OCI-LY7 (cell line): ENCODE measurements at regions not wholly inside any gene's neighbourhood (a gene's known extent, or its start where the extent isn't known, plus 50 kb on each side); places are given as distances from the start of the nearest gene placed in this dataset.

ENCODE experiments used
- BruUV-seq: library from RNA; stranded (reverse); fragments of 400-500 nt; replicated peaks from 2 replicates; lab custom pipeline; 2021; lab: Mats Ljungman, UMichigan
- CTCF ChIA-PET: fragments of 300-600 bp; sonication (Branson Sonifier 250); formaldehyde crosslinking; loops from one replicate; lab custom pipeline; 2022; ENCODE audit warnings: antibody characterized with exemption; ENCODE audit not compliant: unreplicated experiment; lab: Charles Lee
- POLR2A ChIA-PET: fragments of 300-600 bp; sonication (Branson Sonifier 250); formaldehyde crosslinking; loops from one replicate; lab custom pipeline; 2022; ENCODE audit warnings: antibody characterized with exemption; lab: Charles Lee
- DNase-seq: peaks from one replicate; pipeline ENCODE4 v3.0.0-alpha.2; 2015; ENCODE audit warnings: low spot score
- H2AFZ ChIP-seq: fragments of 200-600 bp; sonication (generic), shearing (Covaris generic); 2 replicates; pipeline ENCODE4 v1.6.1; 2014; ENCODE audit warnings: mild to moderate bottlenecking, antibody characterized with exemption, low read length, moderate library complexity
- H3K27ac ChIP-seq: fragments of 200-600 bp; sonication (generic); 2 replicates; pipeline ENCODE4 v1.5.1; 2014; ENCODE audit warnings: mixed run types, low read depth, mild to moderate bottlenecking, moderate library complexity, low read length, inconsistent platforms; ENCODE audit not compliant: poor library complexity, severe bottlenecking
- H3K36me3 ChIP-seq: fragments of 200-600 bp; sonication (generic); 2 replicates; pipeline ENCODE4 v1.6.1; 2014; ENCODE audit warnings: mild to moderate bottlenecking, antibody characterized with exemption, low read length, moderate library complexity, mixed read lengths; ENCODE audit not compliant: insufficient read depth
- H3K4me1 ChIP-seq: fragments of 200-600 bp; sonication (generic); 2 replicates; pipeline ENCODE4 v1.5.1; 2014; ENCODE audit warnings: mild to moderate bottlenecking, low read length; ENCODE audit not compliant: insufficient read depth, poor library complexity, severe bottlenecking
- H3K4me2 ChIP-seq: fragments of 200-600 bp; sonication (generic); 2 replicates; pipeline ENCODE4 v1.6.1; 2014; ENCODE audit warnings: mild to moderate bottlenecking, low read length
- H3K4me3 ChIP-seq: fragments of 200-600 bp; sonication (generic); 2 replicates; pipeline ENCODE4 v1.5.1; 2014; ENCODE audit warnings: mild to moderate bottlenecking, low read depth, low read length; ENCODE audit not compliant: poor library complexity, severe bottlenecking
- H3K79me2 ChIP-seq: fragments of 200-600 bp; sonication (generic); 2 replicates; pipeline ENCODE4 v1.6.1; 2016; ENCODE audit warnings: low read depth, mild to moderate bottlenecking, low read length, moderate library complexity, mixed read lengths; ENCODE audit not compliant: insufficient read depth
- H3K9me2 ChIP-seq: fragments of 200-600 bp; sonication (generic); 2 replicates; pipeline ENCODE4 v1.6.1; 2016; ENCODE audit warnings: mild to moderate bottlenecking, low read length, mixed read lengths; ENCODE audit not compliant: insufficient read depth
- H3K9me3 ChIP-seq: fragments of 200-600 bp; sonication (generic); 2 replicates; pipeline ENCODE4 v1.6.1; 2014; ENCODE audit warnings: mild to moderate bottlenecking, mixed run types, low read length, mixed read lengths
- H4K20me1 ChIP-seq: fragments of 200-600 bp; sonication (generic); 2 replicates; pipeline ENCODE4 v1.6.1; 2014; ENCODE audit warnings: mild to moderate bottlenecking, antibody characterized with exemption, low read length, moderate library complexity, mixed read lengths; ENCODE audit not compliant: insufficient read depth
- CTCF ChIP-seq: fragments of 200-600 bp; sonication (generic); conservative IDR thresholded peaks from 2 replicates; pipeline ENCODE4 v1.5.1; 2014; ENCODE audit warnings: mild to moderate bottlenecking, antibody characterized with exemption, low read length, moderate library complexity, mixed read lengths
- EZH2phosphoT487 ChIP-seq: fragments of 200-600 bp; sonication (generic); IDR thresholded peaks from 2 replicates; pipeline ENCODE4 v1.6.1; 2018; ENCODE audit warnings: low read depth, borderline replicate concordance, mild to moderate bottlenecking, mixed run types, antibody characterized with exemption, low read length, moderate library complexity, mixed read lengths
- intact Hi-C: fragments of 100-400 bp; cut with micrococcal nuclease; formaldehyde crosslinking; loops from one replicate; pipeline ENCODE4 v1.10.0; 2022; ENCODE audit not compliant: unreplicated experiment

- ChIA-PET POLR2A (interaction anchor here (0.8 kb wide), 2 partner anchors 28 to 259 kb away, joined by 3 read pairs; no protein-coding TSS in a partner anchor), CTCF (no interaction called here)
- TF ChIP-seq EZH2phosphoT487 (no peak), CTCF (no peak)
- Histone ChIP-seq H4K20me1 (no peaks in the 10 kb centered on the region), H3K27ac (no peak overlapping the region), H3K4me2 (no peak overlapping the region), H3K9me2 (no peaks in the 10 kb centered on the region), H3K79me2 (no peaks in the 10 kb centered on the region), H3K4me3 (no peak overlapping the region), H3K36me3 (no peaks in the 10 kb centered on the region), H3K4me1 (no peaks in the 10 kb centered on the region), H3K9me3 (0 out of 2 replicates have a peak, but pooled peaks cover 4% of the 10 kb centered on the region), H2AFZ (no peak overlapping the region)
- BruUV-seq: no TSS peak
- intact Hi-C loops: no loop called here
- DNase-seq: no peak
Observed at GRCh38 chr2:116490511-116491145, 1323.9 kb upstream of the DDX18 start.

DNA sequence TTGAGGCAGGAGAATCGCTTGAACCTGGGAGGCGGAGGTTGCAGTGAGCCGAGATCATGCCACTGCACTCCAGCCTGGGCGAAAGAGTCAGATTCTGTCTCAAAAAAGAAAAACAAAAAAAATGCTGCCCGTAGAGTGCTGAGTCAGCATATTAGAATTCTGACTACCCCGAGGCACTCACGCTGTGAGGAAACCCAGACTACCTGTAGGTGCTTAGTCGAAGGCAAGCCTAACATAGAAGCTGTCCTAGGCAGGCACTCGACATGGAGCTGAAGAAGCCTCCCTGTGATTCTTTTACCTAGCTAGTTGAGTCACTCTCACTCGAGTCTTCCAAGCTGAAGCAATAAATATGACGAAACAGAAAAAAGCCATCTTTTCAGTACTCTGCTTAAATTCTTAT, 1323.2 kb upstream of the DDX18 start:
- no peak for TF ChIP-seq CTCF
- TF ChIP-seq EZH2phosphoT487: no peak
- intact Hi-C loops: no loop called here
- ChIA-PET POLR2A (interaction anchor here (0.7 to 0.8 kb wide), 2 partner anchors 16 to 27 kb away, joined by 3 read pairs; no protein-coding TSS in a partner anchor), CTCF (no interaction called here)
- H3K36me3 ChIP-seq: no peaks in the 10 kb centered on the region
- H3K4me3 ChIP-seq: no peak overlapping the region
- H3K79me2 ChIP-seq: no peaks in the 10 kb centered on the region
- no peaks in the 10 kb centered on the region for H4K20me1 ChIP-seq
- H3K9me3 ChIP-seq: no peaks in the 10 kb centered on the region
- DNase-seq: no peak
- no peaks in the 10 kb centered on the region for H3K9me2 ChIP-seq
- H2AFZ ChIP-seq: no peak overlapping the region
- H3K27ac ChIP-seq: no peak overlapping the region
- BruUV-seq: no TSS peak
- H3K4me1 ChIP-seq: no peaks in the 10 kb centered on the region
- H3K4me2 ChIP-seq: no peak overlapping the region

GRCh38 chr2:116499389-116499788, 1315.1 kb upstream of the DDX18 start:
- H3K9me2 ChIP-seq: no peaks in the 10 kb centered on the region
- H3K9me3 ChIP-seq: no peaks in the 10 kb centered on the region
- H3K27ac ChIP-seq: no peak overlapping the region
- H3K36me3 ChIP-seq: no peaks in the 10 kb centered on the region
- no peaks in the 10 kb centered on the region for H4K20me1 ChIP-seq
- H3K79me2 ChIP-seq: no peaks in the 10 kb centered on the region
- H3K4me1 ChIP-seq: no peaks in the 10 kb centered on the region
- BruUV-seq: no TSS peak
- no peak for DNase-seq
- TF ChIP-seq CTCF (no peak), EZH2phosphoT487 (no peak)
- intact Hi-C loops: no loop called here
- no peak overlapping the region for H2AFZ ChIP-seq
- ChIA-PET POLR2A (no interaction called here), CTCF (no interaction called here)
- H3K4me2 ChIP-seq: no peak overlapping the region
- H3K4me3 ChIP-seq: no peak overlapping the region
